ENCODE measurements at regions not wholly inside any gene's neighbourhood (a gene's known extent, or its start where the extent isn't known, plus 50 kb on each side); places are given as distances from the start of the nearest gene placed in this dataset.

- Histone ChIP-seq H4K20me1 (ENCODE audit: insufficient read depth) (no peaks in the 10 kb centered on the region), H3K4me1 (ENCODE audit: control insufficient read depth in 1 of 2, insufficient read depth in 2 of 2, low read length in 2 of 2) (no peaks in the 10 kb centered on the region), H3K27ac (ENCODE audit: low read depth, low read length) (no peak overlapping the region), H3K27me3 (ENCODE audit: insufficient read depth, low read length) (peaks cover 18% of the 10 kb centered on the region), H2AFZ (ENCODE audit: low read depth, low read length, poor library complexity, severe bottlenecking) (no peak overlapping the region), H3K9ac (ENCODE audit: low read length) (no peak overlapping the region), H3K36me3 (ENCODE audit: control insufficient read depth in 1 of 2, insufficient read depth in 2 of 2, low read length in 2 of 2) (no peaks in the 10 kb centered on the region), H3K9me3 (ENCODE audit: control insufficient read depth in 1 of 2, insufficient read depth in 1 of 2, low read depth in 1 of 2, low read length in 2 of 2) (no peaks in the 10 kb centered on the region), H3K4me3 (replicated peaks in 1 of 2; ENCODE audit: low read depth in 1 of 2, low read length in 2 of 2) (no peak overlapping the region), H3K4me2 (ENCODE audit: low read length) (no peak overlapping the region), H3K9me2 (ENCODE audit: insufficient read depth) (no peaks in the 10 kb centered on the region), H3K79me2 (ENCODE audit: insufficient read depth, low read length) (no peaks in the 10 kb centered on the region)
- TF ChIP-seq ZBTB33 (IDR thresholded peaks at IDR 0.05; ENCODE audit: extremely low read depth, insufficient replicate concordance, low read length) (no peak), SIN3A (IDR thresholded peaks at IDR 0.05; ENCODE audit: low read depth) (no peak), ZNF274 (IDR thresholded peaks at IDR 0.05; ENCODE audit: low read depth, low read length) (no peak), POLR2A (IDR thresholded peaks at IDR 0.05; ENCODE audit: borderline replicate concordance, extremely low read depth, insufficient read depth, insufficient read length) (no peak), TCF7L2 (IDR thresholded peaks at IDR 0.05; ENCODE audit: borderline replicate concordance, extremely low read depth, insufficient read depth, insufficient read length) (no peak), RAD21 (IDR thresholded peaks at IDR 0.05; ENCODE audit: low read depth) (no peak), ZFX (IDR thresholded peaks at IDR 0.05) (no peak), POLR2AphosphoS5 (IDR thresholded peaks at IDR 0.05; ENCODE audit: low read depth, low read length) (no peak), YY1 (IDR thresholded peaks at IDR 0.05; ENCODE audit: extremely low read depth, insufficient replicate concordance, low read depth, low read length) (no peak), SRF (IDR thresholded peaks at IDR 0.05; ENCODE audit: low read depth) (no peak)
- TF ChIP-seq, protein P1, sequence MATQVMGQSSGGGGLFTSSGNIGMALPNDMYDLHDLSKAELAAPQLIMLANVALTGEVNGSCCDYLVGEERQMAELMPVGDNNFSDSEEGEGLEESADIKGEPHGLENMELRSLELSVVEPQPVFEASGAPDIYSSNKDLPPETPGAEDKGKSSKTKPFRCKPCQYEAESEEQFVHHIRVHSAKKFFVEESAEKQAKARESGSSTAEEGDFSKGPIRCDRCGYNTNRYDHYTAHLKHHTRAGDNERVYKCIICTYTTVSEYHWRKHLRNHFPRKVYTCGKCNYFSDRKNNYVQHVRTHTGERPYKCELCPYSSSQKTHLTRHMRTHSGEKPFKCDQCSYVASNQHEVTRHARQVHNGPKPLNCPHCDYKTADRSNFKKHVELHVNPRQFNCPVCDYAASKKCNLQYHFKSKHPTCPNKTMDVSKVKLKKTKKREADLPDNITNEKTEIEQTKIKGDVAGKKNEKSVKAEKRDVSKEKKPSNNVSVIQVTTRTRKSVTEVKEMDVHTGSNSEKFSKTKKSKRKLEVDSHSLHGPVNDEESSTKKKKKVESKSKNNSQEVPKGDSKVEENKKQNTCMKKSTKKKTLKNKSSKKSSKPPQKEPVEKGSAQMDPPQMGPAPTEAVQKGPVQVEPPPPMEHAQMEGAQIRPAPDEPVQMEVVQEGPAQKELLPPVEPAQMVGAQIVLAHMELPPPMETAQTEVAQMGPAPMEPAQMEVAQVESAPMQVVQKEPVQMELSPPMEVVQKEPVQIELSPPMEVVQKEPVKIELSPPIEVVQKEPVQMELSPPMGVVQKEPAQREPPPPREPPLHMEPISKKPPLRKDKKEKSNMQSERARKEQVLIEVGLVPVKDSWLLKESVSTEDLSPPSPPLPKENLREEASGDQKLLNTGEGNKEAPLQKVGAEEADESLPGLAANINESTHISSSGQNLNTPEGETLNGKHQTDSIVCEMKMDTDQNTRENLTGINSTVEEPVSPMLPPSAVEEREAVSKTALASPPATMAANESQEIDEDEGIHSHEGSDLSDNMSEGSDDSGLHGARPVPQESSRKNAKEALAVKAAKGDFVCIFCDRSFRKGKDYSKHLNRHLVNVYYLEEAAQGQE (IDR thresholded peaks at IDR 0.05; ENCODE audit: low read depth): no peak
- RAD21 ChIA-PET (ENCODE audit: low non-redundant PET in 1 of 2, low total read pairs in 2 of 2, uncharacterized antibody in 2 of 2, unreplicated experiment in 2 of 2): no interaction called here
- POLR2A ChIA-PET: no interaction called here
- intact Hi-C loops (cut with micrococcal nuclease): no loop called here
- BruUV-seq (replicated peaks): no TSS peak
- CTCF ChIA-PET: no interaction called here
- ATAC-seq: no peak
- no peak for DNase-seq (ENCODE audit: low read depth, low spot score)
Observed at GRCh38 chr18:8552151-8552550, 57.1 kb upstream of the RAB12 start.
